GM23338 (cell line): ENCODE measurements at regions not wholly inside any gene's neighbourhood (a gene's known extent, or its start where the extent isn't known, plus 50 kb on each side); places are given as distances from the start of the nearest gene placed in this dataset.

ENCODE experiments used
- ATAC-seq: fragments of 200-7000 bp; cut with Tn5 transposase; 3 replicates; pipeline ENCODE4 v1.9.1; 2020
- DNase-seq: peaks from one replicate; pipeline ENCODE4 v3.0.0-alpha.2; 2015; ENCODE audit warnings: low spot score
- H2AFZ ChIP-seq: fragments of 200-600 bp; sonication (generic); 2 replicates; pipeline ENCODE4 v1.8.0; 2016; ENCODE audit warnings: antibody characterized with exemption, mild to moderate bottlenecking, moderate library complexity
- H3F3A ChIP-seq: fragments of 200-600 bp; sonication (generic); replicated peaks from 2 replicates; pipeline ENCODE4 v1.8.0; 2017; ENCODE audit warnings: antibody characterized with exemption, mixed run types, low read depth
- H3K27ac ChIP-seq: fragments of 200-600 bp; sonication (generic); 2 replicates; pipeline ENCODE4 v1.6.1; 2016; ENCODE audit warnings: low read depth
- H3K27me3 ChIP-seq: fragments of 200-600 bp; sonication (generic); 2 replicates; pipeline ENCODE4 v1.8.0; 2016; ENCODE audit warnings: mild to moderate bottlenecking, mixed run types, moderate library complexity; ENCODE audit not compliant: insufficient read depth
- H3K36me3 ChIP-seq: fragments of 200-600 bp; sonication (generic); 2 replicates; pipeline ENCODE4 v1.8.0; 2016; ENCODE audit warnings: mild to moderate bottlenecking; ENCODE audit not compliant: insufficient read depth
- H3K4me1 ChIP-seq: fragments of 200-600 bp; sonication (generic); 2 replicates; pipeline ENCODE4 v1.8.0; 2016; ENCODE audit warnings: mild to moderate bottlenecking, moderate library complexity; ENCODE audit not compliant: insufficient read depth
- H3K4me2 ChIP-seq: fragments of 200-600 bp; sonication (generic); 2 replicates; pipeline ENCODE4 v1.7.1; 2017; ENCODE audit warnings: mixed run types
- H3K4me3 ChIP-seq: fragments of 200-600 bp; sonication (generic); 2 replicates; pipeline ENCODE4 v1.6.1; 2016; ENCODE audit warnings: mixed run types
- H3K79me2 ChIP-seq: fragments of 200-600 bp; sonication (generic); replicated peaks from 2 replicates; pipeline ENCODE4 v1.8.0; 2017; ENCODE audit warnings: mild to moderate bottlenecking; ENCODE audit not compliant: insufficient read depth
- H3K9me2 ChIP-seq: fragments of 200-600 bp; sonication (generic); 2 replicates; pipeline ENCODE4 v1.8.0; 2017; ENCODE audit not compliant: insufficient read depth
- H4K20me1 ChIP-seq: fragments of 200-600 bp; sonication (generic); replicated peaks from 2 replicates; pipeline ENCODE4 v1.8.0; 2017; ENCODE audit warnings: mild to moderate bottlenecking; ENCODE audit not compliant: insufficient read depth
- H3K27ac Mint-ChIP-seq: 2 replicates; pipeline ENCODE4 v1.8.0; 2020; ENCODE audit warnings: inconsistent platforms, mild to moderate bottlenecking, moderate library complexity, mixed read lengths
- H3K27me3 Mint-ChIP-seq: 3 replicates; pipeline ENCODE4 v1.8.0; 2022; ENCODE audit warnings: low read depth, mild to moderate bottlenecking, moderate library complexity, mixed read lengths, inconsistent platforms; ENCODE audit not compliant: insufficient read depth, poor library complexity
- H3K36me3 Mint-ChIP-seq: 3 replicates; pipeline ENCODE4 v1.8.0; 2021; ENCODE audit warnings: low read depth, mild to moderate bottlenecking, inconsistent platforms, moderate library complexity, mixed read lengths
- H3K4me1 Mint-ChIP-seq: 3 replicates; pipeline ENCODE4 v1.8.0; 2020; ENCODE audit warnings: mild to moderate bottlenecking, inconsistent platforms, mixed read lengths
- H3K4me3 Mint-ChIP-seq: 3 replicates; pipeline ENCODE4 v1.8.0; 2021; ENCODE audit warnings: moderate library complexity, mild to moderate bottlenecking, inconsistent platforms, mixed read lengths
- H3K9me3 Mint-ChIP-seq: 3 replicates; pipeline ENCODE4 v1.8.0; 2020; ENCODE audit warnings: moderate library complexity, mild to moderate bottlenecking, inconsistent platforms, mixed read lengths
- CREB1 ChIP-seq: fragments of 250-450 bp; sonication (Bioruptor Pico); IDR thresholded peaks from 2 replicates; pipeline ENCODE4 v1.5.0; 2020; ENCODE audit warnings: low read depth, mild to moderate bottlenecking, moderate library complexity
- CTCF ChIP-seq, 2 experiments: fragments of 200-600 bp in 1 of 2; sonication (generic) in 1 of 2; conservative IDR thresholded peaks; 2 replicates each; pipeline versions ENCODE4 v1.5.1 to v1.6.1; 2016 to 2017; ENCODE audit warnings: antibody characterized with exemption in 2 of 2, low read depth in 2 of 2, mild to moderate bottlenecking in 2 of 2, moderate library complexity in 1 of 2
- ETS1 ChIP-seq: IDR thresholded peaks from 2 replicates; pipeline ENCODE4 v1.6.1; 2016; ENCODE audit warnings: antibody characterized with exemption
- EZH2 ChIP-seq: fragments of 200-600 bp; sonication (generic); IDR thresholded peaks from one replicate; pipeline ENCODE4 v1.8.0; 2017; ENCODE audit warnings: antibody characterized with exemption, mild to moderate bottlenecking, low read depth; ENCODE audit not compliant: unreplicated experiment
- EZH2phosphoT487 ChIP-seq: fragments of 200-600 bp; sonication (generic); IDR thresholded peaks from one replicate; pipeline ENCODE4 v1.8.1; 2018; ENCODE audit warnings: antibody characterized with exemption; ENCODE audit not compliant: unreplicated experiment
- JUNB ChIP-seq: IDR thresholded peaks from one replicate; pipeline ENCODE4 v1.6.1; 2016; ENCODE audit warnings: antibody characterized with exemption; ENCODE audit not compliant: unreplicated experiment
- NANOG ChIP-seq: IDR thresholded peaks from 2 replicates; pipeline ENCODE4 v1.6.1; 2016; ENCODE audit warnings: antibody characterized with exemption, borderline replicate concordance
- REST ChIP-seq: IDR thresholded peaks from one replicate; pipeline ENCODE4 v1.6.1; 2018; ENCODE audit warnings: antibody characterized with exemption; ENCODE audit not compliant: unreplicated experiment
- STAT1 ChIP-seq: IDR thresholded peaks from one replicate; pipeline ENCODE4 v1.6.1; 2016; ENCODE audit warnings: antibody characterized with exemption; ENCODE audit not compliant: unreplicated experiment
- ZNF114 ChIP-seq: fragments of 250-450 bp; sonication (Bioruptor Pico); IDR thresholded peaks from 2 replicates; pipeline ENCODE4 v1.5.0; 2020; ENCODE audit warnings: mild to moderate bottlenecking, moderate library complexity
- ZNF331 ChIP-seq: fragments of 250-450 bp; sonication (Bioruptor Pico); IDR thresholded peaks from 2 replicates; pipeline ENCODE4 v1.5.0; 2020; ENCODE audit warnings: low read depth, mild to moderate bottlenecking, moderate library complexity
- ZNF462 ChIP-seq: fragments of 250-450 bp; sonication (Bioruptor Pico); IDR thresholded peaks from 2 replicates; pipeline ENCODE4 v1.5.0; 2020; ENCODE audit warnings: mild to moderate bottlenecking, moderate library complexity

GRCh38 chr22:34278121-34278520 is 357.8 kb upstream of the LARGE1 start (continued):
- TF ChIP-seq ETS1 (no peak), STAT1 (no peak), CTCF (conservative IDR thresholded peaks at IDR 0.05; ENCODE audit: low read depth in 2 of 2) (no peak), NANOG (no peak), EZH2 (no peak), ZNF331 (no peak), REST (no peak), ZNF114 (CRISPR knock-in tag) (no peak), EZH2phosphoT487 (no peak)

- Histone ChIP-seq H4K20me1 (no peaks in the 10 kb centered on the region), H3K4me1 (peaks cover 4% of the 10 kb centered on the region; the same call in 1 of the 2 replicates), H3F3A (no peaks in the 10 kb centered on the region), H3K36me3 (no peaks in the 10 kb centered on the region), H3K27ac (no peak overlapping the region), H3K9me2 (peaks cover 7% of the 10 kb centered on the region; the same call in 1 of the 2 replicates), H3K4me3 (no peak overlapping the region), H3K79me2 (no peaks in the 10 kb centered on the region), H3K4me2 (no peak overlapping the region), H2AFZ (no peak overlapping the region), H3K27me3 (no peaks in the 10 kb centered on the region)
- no peaks in the 10 kb centered on the region for H3K27me3 Mint-ChIP-seq
- no peak overlapping the region for H3K27ac Mint-ChIP-seq
- no peak for ATAC-seq
- H3K4me1 Mint-ChIP-seq = peaks cover 10% of the 10 kb centered on the region
- H3K9me3 Mint-ChIP-seq = peaks cover 71% of the 10 kb centered on the region
- no peak overlapping the region for H3K4me3 Mint-ChIP-seq
- DNase-seq = no peak
- no peaks in the 10 kb centered on the region; the same call in 2 of the 3 replicates for H3K36me3 Mint-ChIP-seq
- TF ChIP-seq ZNF462 (no peak), EZH2 (no peak), CREB1 (CRISPR knock-in tag) (no peak), STAT1 (no peak), EZH2phosphoT487 (no peak), JUNB (no peak)
Measured at GRCh38 chr22:34281738-34282137, 361.5 kb upstream of the LARGE1 start.
